Stimulated activated CD8-positive, alpha-beta memory T cell treated with anti-CD3 and anti-CD28 coated beads, Interleukin-7, amount 100 ng/mL, for 48 hours (primary cell): ENCODE measurements at regions not wholly inside any gene's neighbourhood (a gene's known extent, or its start where the extent isn't known, plus 50 kb on each side); places are given as distances from the start of the nearest gene placed in this dataset.

ENCODE experiments used
- DNase-seq, 2 donors: peaks; one replicate each; pipeline ENCODE4 v3.0.0-alpha.2; 2020; ENCODE audit warnings: low read depth in 1 of 2; ENCODE audit errors: extremely low read depth in 1 of 2

- DNase-seq: no peak
These were observed 127.2 kb upstream of the AGA start for GRCh38 chr4:177569434-177569833.

- no peak for DNase-seq
These were observed 131.3 kb upstream of the AGA start for GRCh38 chr4:177573507-177573906.

- no peak for DNase-seq
These were observed 132.2 kb upstream of the AGA start for GRCh38 chr4:177574446-177574845.

GRCh38 chr4:177579649-177580048 lies 137.4 kb upstream of the AGA start:
- no peak for DNase-seq

- DNase-seq: no peak
These were observed 140.8 kb upstream of the AGA start for GRCh38 chr4:177582992-177583391.

- no peak for DNase-seq
These were observed 145.8 kb upstream of the AGA start for GRCh38 chr4:177587989-177588388.

GRCh38 chr4:177595386-177595785 lies 153.1 kb upstream of the AGA start:
- DNase-seq: no peak

- peak; percentile 20 to 37 for DNase-seq
These were observed 153.8 kb upstream of the AGA start for GRCh38 chr4:177596035-177596434.

GRCh38 chr4:177596991-177597390 lies 154.8 kb upstream of the AGA start:
- no peak for DNase-seq

- no peak for DNase-seq
These were observed 163.0 kb upstream of the AGA start for GRCh38 chr4:177605252-177605651.

- DNase-seq: no peak
These were observed 164.9 kb upstream of the AGA start for GRCh38 chr4:177607111-177607573.

- no peak for DNase-seq
These were observed 169.9 kb upstream of the AGA start for GRCh38 chr4:177611974-177612664.

GRCh38 chr4:177612684-177613083 lies 170.4 kb upstream of the AGA start:
- no peak for DNase-seq

- no peak for DNase-seq
These were observed 190.2 kb upstream of the AGA start for GRCh38 chr4:177632481-177632880.

- DNase-seq: no peak
These were observed 196.6 kb upstream of the AGA start for GRCh38 chr4:177638871-177639270.

GRCh38 chr4:177640864-177641263 lies 198.6 kb upstream of the AGA start:
- DNase-seq: no peak

- DNase-seq: no peak
These were observed 218.0 kb upstream of the AGA start for GRCh38 chr4:177660223-177660622.

GRCh38 chr4:177667687-177668086 lies 225.4 kb upstream of the AGA start:
- no peak for DNase-seq

GRCh38 chr4:177671387-177671786 lies 229.2 kb upstream of the AGA start:
- no peak for DNase-seq

- DNase-seq: no peak
These were observed 229.6 kb upstream of the AGA start for GRCh38 chr4:177671845-177672244.

GRCh38 chr4:177673985-177674489 lies 231.8 kb upstream of the AGA start:
- DNase-seq: no peak

- no peak for DNase-seq
These were observed 238.1 kb upstream of the AGA start for GRCh38 chr4:177680308-177680707.

- DNase-seq: no peak
These were observed 239.7 kb upstream of the AGA start for GRCh38 chr4:177681902-177682301.
